ENCODE measurements at regions not wholly inside any gene's neighbourhood (a gene's known extent, or its start where the extent isn't known, plus 50 kb on each side); places are given as distances from the start of the nearest gene placed in this dataset.
"Not testable (repeated sequence)": the region's sequence is repeated elsewhere in the genome, so short reads cannot be mapped to it uniquely, and the experiment has no call there.

- TF ChIP-seq NR2C2 (IDR thresholded peaks at IDR 0.05; ENCODE audit: borderline replicate concordance, control insufficient read depth, insufficient read length, low read depth); SP1 (IDR thresholded peaks at IDR 0.05; ENCODE audit: low read depth, low read length); CEBPB (IDR thresholded peaks at IDR 0.05; ENCODE audit: borderline replicate concordance in 1 of 2, low read depth in 2 of 2, low read length in 2 of 2); ZNF384 (IDR thresholded peaks at IDR 0.05; ENCODE audit: borderline replicate concordance, low read depth, low read length); JUND (IDR thresholded peaks at IDR 0.05; ENCODE audit: low read depth, low read length); POLR2A (IDR thresholded peaks at IDR 0.05; ENCODE audit: low read depth, low read length): not testable (repeated sequence)
Measured at GRCh38 chrX:3867067-3867831, 153.8 kb upstream of the PRKX start.

Data from GM12878 (cell line).